GM23338 (cell line): ENCODE measurements at regions not wholly inside any gene's neighbourhood (a gene's known extent, or its start where the extent isn't known, plus 50 kb on each side); places are given as distances from the start of the nearest gene placed in this dataset.
A peak's percentile ranks its signal among the peaks of the same experiment; 100 is the strongest.

Source experiments
- ATAC-seq: fragments of 200-7000 bp; cut with Tn5 transposase; 3 replicates; pipeline ENCODE4 v1.9.1; 2020
- DNase-seq: peaks from one replicate; pipeline ENCODE4 v3.0.0-alpha.2; 2015; ENCODE audit warnings: low spot score
- H2AFZ ChIP-seq: fragments of 200-600 bp; sonication (generic); 2 replicates; pipeline ENCODE4 v1.8.0; 2016; ENCODE audit warnings: antibody characterized with exemption, mild to moderate bottlenecking, moderate library complexity
- H3F3A ChIP-seq: fragments of 200-600 bp; sonication (generic); replicated peaks from 2 replicates; pipeline ENCODE4 v1.8.0; 2017; ENCODE audit warnings: antibody characterized with exemption, mixed run types, low read depth
- H3K27ac ChIP-seq: fragments of 200-600 bp; sonication (generic); 2 replicates; pipeline ENCODE4 v1.6.1; 2016; ENCODE audit warnings: low read depth
- H3K27me3 ChIP-seq: fragments of 200-600 bp; sonication (generic); 2 replicates; pipeline ENCODE4 v1.8.0; 2016; ENCODE audit warnings: mild to moderate bottlenecking, mixed run types, moderate library complexity; ENCODE audit not compliant: insufficient read depth
- H3K36me3 ChIP-seq: fragments of 200-600 bp; sonication (generic); 2 replicates; pipeline ENCODE4 v1.8.0; 2016; ENCODE audit warnings: mild to moderate bottlenecking; ENCODE audit not compliant: insufficient read depth
- H3K4me1 ChIP-seq: fragments of 200-600 bp; sonication (generic); 2 replicates; pipeline ENCODE4 v1.8.0; 2016; ENCODE audit warnings: mild to moderate bottlenecking, moderate library complexity; ENCODE audit not compliant: insufficient read depth
- H3K4me2 ChIP-seq: fragments of 200-600 bp; sonication (generic); 2 replicates; pipeline ENCODE4 v1.7.1; 2017; ENCODE audit warnings: mixed run types
- H3K4me3 ChIP-seq: fragments of 200-600 bp; sonication (generic); 2 replicates; pipeline ENCODE4 v1.6.1; 2016; ENCODE audit warnings: mixed run types
- H3K79me2 ChIP-seq: fragments of 200-600 bp; sonication (generic); replicated peaks from 2 replicates; pipeline ENCODE4 v1.8.0; 2017; ENCODE audit warnings: mild to moderate bottlenecking; ENCODE audit not compliant: insufficient read depth
- H3K9me2 ChIP-seq: fragments of 200-600 bp; sonication (generic); 2 replicates; pipeline ENCODE4 v1.8.0; 2017; ENCODE audit not compliant: insufficient read depth
- H4K20me1 ChIP-seq: fragments of 200-600 bp; sonication (generic); replicated peaks from 2 replicates; pipeline ENCODE4 v1.8.0; 2017; ENCODE audit warnings: mild to moderate bottlenecking; ENCODE audit not compliant: insufficient read depth
- H3K27ac Mint-ChIP-seq: 2 replicates; pipeline ENCODE4 v1.8.0; 2020; ENCODE audit warnings: inconsistent platforms, mild to moderate bottlenecking, moderate library complexity, mixed read lengths
- H3K27me3 Mint-ChIP-seq: 3 replicates; pipeline ENCODE4 v1.8.0; 2022; ENCODE audit warnings: low read depth, mild to moderate bottlenecking, moderate library complexity, mixed read lengths, inconsistent platforms; ENCODE audit not compliant: insufficient read depth, poor library complexity
- H3K36me3 Mint-ChIP-seq: 3 replicates; pipeline ENCODE4 v1.8.0; 2021; ENCODE audit warnings: low read depth, mild to moderate bottlenecking, inconsistent platforms, moderate library complexity, mixed read lengths
- H3K4me1 Mint-ChIP-seq: 3 replicates; pipeline ENCODE4 v1.8.0; 2020; ENCODE audit warnings: mild to moderate bottlenecking, inconsistent platforms, mixed read lengths
- H3K4me3 Mint-ChIP-seq: 3 replicates; pipeline ENCODE4 v1.8.0; 2021; ENCODE audit warnings: moderate library complexity, mild to moderate bottlenecking, inconsistent platforms, mixed read lengths
- H3K9me3 Mint-ChIP-seq: 3 replicates; pipeline ENCODE4 v1.8.0; 2020; ENCODE audit warnings: moderate library complexity, mild to moderate bottlenecking, inconsistent platforms, mixed read lengths
- CREB1 ChIP-seq: fragments of 250-450 bp; sonication (Bioruptor Pico); IDR thresholded peaks from 2 replicates; pipeline ENCODE4 v1.5.0; 2020; ENCODE audit warnings: low read depth, mild to moderate bottlenecking, moderate library complexity
- CTCF ChIP-seq, 2 experiments: fragments of 200-600 bp in 1 of 2; sonication (generic) in 1 of 2; conservative IDR thresholded peaks; 2 replicates each; pipeline versions ENCODE4 v1.5.1 to v1.6.1; 2016 to 2017; ENCODE audit warnings: antibody characterized with exemption in 2 of 2, low read depth in 2 of 2, mild to moderate bottlenecking in 2 of 2, moderate library complexity in 1 of 2
- ETS1 ChIP-seq: IDR thresholded peaks from 2 replicates; pipeline ENCODE4 v1.6.1; 2016; ENCODE audit warnings: antibody characterized with exemption
- EZH2 ChIP-seq: fragments of 200-600 bp; sonication (generic); IDR thresholded peaks from one replicate; pipeline ENCODE4 v1.8.0; 2017; ENCODE audit warnings: antibody characterized with exemption, mild to moderate bottlenecking, low read depth; ENCODE audit not compliant: unreplicated experiment
- EZH2phosphoT487 ChIP-seq: fragments of 200-600 bp; sonication (generic); IDR thresholded peaks from one replicate; pipeline ENCODE4 v1.8.1; 2018; ENCODE audit warnings: antibody characterized with exemption; ENCODE audit not compliant: unreplicated experiment
- JUNB ChIP-seq: IDR thresholded peaks from one replicate; pipeline ENCODE4 v1.6.1; 2016; ENCODE audit warnings: antibody characterized with exemption; ENCODE audit not compliant: unreplicated experiment
- NANOG ChIP-seq: IDR thresholded peaks from 2 replicates; pipeline ENCODE4 v1.6.1; 2016; ENCODE audit warnings: antibody characterized with exemption, borderline replicate concordance
- POLR2AphosphoS5 ChIP-seq: IDR thresholded peaks from 2 replicates; pipeline ENCODE4 v1.6.1; 2016; ENCODE audit warnings: antibody characterized with exemption, low read depth
- REST ChIP-seq: IDR thresholded peaks from one replicate; pipeline ENCODE4 v1.6.1; 2018; ENCODE audit warnings: antibody characterized with exemption; ENCODE audit not compliant: unreplicated experiment
- STAT1 ChIP-seq: IDR thresholded peaks from one replicate; pipeline ENCODE4 v1.6.1; 2016; ENCODE audit warnings: antibody characterized with exemption; ENCODE audit not compliant: unreplicated experiment
- ZNF114 ChIP-seq: fragments of 250-450 bp; sonication (Bioruptor Pico); IDR thresholded peaks from 2 replicates; pipeline ENCODE4 v1.5.0; 2020; ENCODE audit warnings: mild to moderate bottlenecking, moderate library complexity
- ZNF331 ChIP-seq: fragments of 250-450 bp; sonication (Bioruptor Pico); IDR thresholded peaks from 2 replicates; pipeline ENCODE4 v1.5.0; 2020; ENCODE audit warnings: low read depth, mild to moderate bottlenecking, moderate library complexity
- ZNF462 ChIP-seq: fragments of 250-450 bp; sonication (Bioruptor Pico); IDR thresholded peaks from 2 replicates; pipeline ENCODE4 v1.5.0; 2020; ENCODE audit warnings: mild to moderate bottlenecking, moderate library complexity

- peak; percentile 52 for ATAC-seq
- Mint-ChIP-seq H3K9me3 (no peaks in the 10 kb centered on the region; the same call in 2 of the 3 replicates), H3K4me1 (peaks cover 24% of the 10 kb centered on the region), H3K36me3 (no peaks in the 10 kb centered on the region; the same call in 2 of the 3 replicates), H3K27ac (peak overlapping the region; percentile 54; the same call in 1 of the 2 replicates), H3K4me3 (peak overlapping the region; percentile 90), H3K27me3 (peaks cover 61% of the 10 kb centered on the region)
- DNase-seq: peak; percentile 87
- H4K20me1 ChIP-seq: no peaks in the 10 kb centered on the region
- peak overlapping the region; percentile 66 for H3K4me3 ChIP-seq
- H3K27me3 ChIP-seq: peaks cover 86% of the 10 kb centered on the region
- H3K4me2 ChIP-seq: peak overlapping the region; percentile 93
- H3K9me2 ChIP-seq: no peaks in the 10 kb centered on the region
- no peaks in the 10 kb centered on the region for H3K79me2 ChIP-seq
- H3K27ac ChIP-seq: 0 out of 2 replicates have a peak overlapping the region, but pooled peaks have one; percentile 51
- H2AFZ ChIP-seq: peak overlapping the region; percentile 99
- H3K36me3 ChIP-seq: no peaks in the 10 kb centered on the region
- TF ChIP-seq STAT1: no peak
- TF ChIP-seq ZNF331: no peak
- no peak for TF ChIP-seq JUNB
- TF ChIP-seq EZH2: peak; percentile 76
- TF ChIP-seq CTCF (conservative IDR thresholded peaks at IDR 0.05; ENCODE audit: low read depth in 2 of 2): no peak
- TF ChIP-seq EZH2phosphoT487: no peak
- no peak for TF ChIP-seq ETS1
- TF ChIP-seq REST: no peak
- TF ChIP-seq POLR2AphosphoS5: no peak; the same call in 1 of the 2 replicates
- no peak for TF ChIP-seq ZNF462
- TF ChIP-seq NANOG: no peak
- no peak for TF ChIP-seq ZNF114 (CRISPR knock-in tag)
- TF ChIP-seq CREB1 (CRISPR knock-in tag): peak; percentile 82
- no peaks in the 10 kb centered on the region; the same call in 1 of the 2 replicates for H3F3A ChIP-seq
- peaks cover 13% of the 10 kb centered on the region for H3K4me1 ChIP-seq
These were observed 167.0 kb upstream of the PPP1R3A start for GRCh38 chr7:114085592-114086501.
